SW480 (cell line): ENCODE measurements at regions not wholly inside any gene's neighbourhood (a gene's known extent, or its start where the extent isn't known, plus 50 kb on each side); places are given as distances from the start of the nearest gene placed in this dataset.
"Not testable (repeated sequence)": the region's sequence is repeated elsewhere in the genome, so short reads cannot be mapped to it uniquely, and the experiment has no call there.

Experiments used
- DNase-seq: peaks from one replicate; pipeline ENCODE4 v3.0.0-alpha.2; 2016; ENCODE audit warnings: low spot score

GRCh38 chr4:55696424-55696823 is 60.3 kb upstream of the NMU start:
- not testable (repeated sequence) for DNase-seq

DNA sequence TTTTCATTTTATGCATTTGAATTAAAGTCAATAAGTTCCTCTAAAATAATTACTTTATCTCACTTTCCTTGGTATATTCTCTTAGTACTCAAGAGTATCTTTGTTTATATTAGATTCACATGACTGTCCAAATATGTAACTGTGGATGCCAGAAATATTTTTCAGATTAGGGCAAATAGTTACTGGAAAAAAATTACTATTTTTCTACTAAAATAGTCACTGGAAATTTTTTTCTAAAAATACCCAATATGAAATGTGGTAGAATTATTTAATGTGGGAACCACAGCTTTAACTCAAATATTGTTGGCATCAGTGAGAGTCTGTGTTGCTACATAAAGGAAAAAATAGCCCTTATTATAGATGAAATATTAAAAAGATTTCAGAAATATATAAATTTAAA is 70.4 kb upstream of the NMU start:
- DNase-seq: no peak

DNA sequence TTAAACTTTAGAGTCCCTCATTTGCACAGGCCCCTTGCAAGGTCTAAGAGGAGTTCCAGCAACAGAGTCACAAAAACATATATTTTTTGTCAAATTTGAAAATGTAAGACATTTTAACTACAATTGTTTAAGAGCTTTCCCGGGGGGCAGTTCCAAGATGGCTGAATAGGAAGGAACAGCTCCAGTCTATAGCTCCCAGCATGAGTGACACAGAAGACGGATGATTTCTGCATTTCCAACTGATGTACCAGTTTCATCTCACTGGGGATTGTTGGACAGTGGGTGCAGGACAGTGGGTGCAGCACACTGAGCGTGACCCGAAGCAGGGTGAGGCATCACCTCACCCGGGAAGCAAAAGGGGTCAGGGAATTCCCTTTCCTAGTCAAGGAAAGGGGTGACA is 71.4 kb upstream of the NMU start:
- DNase-seq: no peak

GRCh38 chr4:55707991-55708390 is 71.9 kb upstream of the NMU start:
- not testable (repeated sequence) for DNase-seq

GRCh38 chr4:55712835-55713234 is 76.7 kb upstream of the NMU start:
- DNase-seq: not testable (repeated sequence)

DNA sequence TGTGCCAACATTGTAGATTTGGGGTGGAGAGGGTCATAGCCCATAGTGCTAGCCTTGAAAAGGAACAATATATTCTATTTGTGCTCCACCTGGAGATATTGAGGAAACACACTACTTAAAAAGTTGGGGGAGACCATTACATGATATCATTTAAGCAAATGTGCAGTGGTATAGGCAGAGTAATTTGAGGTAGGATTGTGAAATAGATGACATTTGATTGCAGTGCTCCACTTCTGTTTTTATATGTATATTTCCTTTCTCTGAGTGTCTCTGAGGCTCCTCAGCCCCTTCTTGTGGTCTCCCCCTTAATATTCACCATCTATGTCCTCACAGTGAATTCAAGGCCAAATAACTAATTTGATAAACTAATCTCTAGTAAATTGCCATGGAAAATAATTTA is 85.6 kb upstream of the NMU start:
- DNase-seq: no peak

- no peak for DNase-seq
Measured at GRCh38 chr4:55722132-55722531, 86.0 kb upstream of the NMU start.

DNA sequence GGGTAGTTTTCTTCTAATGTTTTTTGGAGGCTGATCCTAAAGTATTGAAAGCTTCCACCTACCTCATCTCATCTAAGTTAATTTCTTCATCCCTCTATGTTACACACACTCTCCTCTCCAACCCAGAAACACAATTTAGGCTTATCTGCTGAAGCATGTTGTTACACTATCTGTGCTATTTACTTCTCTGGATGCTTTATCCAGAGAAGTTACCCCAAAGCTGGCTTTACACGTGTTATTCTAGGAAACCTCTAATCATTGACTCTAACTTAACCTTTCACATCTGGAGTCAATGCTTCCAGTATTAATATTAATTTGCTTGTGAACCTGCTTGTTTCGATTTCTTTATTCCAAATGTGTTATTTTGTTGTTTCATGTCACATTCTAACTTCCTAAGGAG is 87.3 kb upstream of the NMU start:
- DNase-seq: no peak

DNA sequence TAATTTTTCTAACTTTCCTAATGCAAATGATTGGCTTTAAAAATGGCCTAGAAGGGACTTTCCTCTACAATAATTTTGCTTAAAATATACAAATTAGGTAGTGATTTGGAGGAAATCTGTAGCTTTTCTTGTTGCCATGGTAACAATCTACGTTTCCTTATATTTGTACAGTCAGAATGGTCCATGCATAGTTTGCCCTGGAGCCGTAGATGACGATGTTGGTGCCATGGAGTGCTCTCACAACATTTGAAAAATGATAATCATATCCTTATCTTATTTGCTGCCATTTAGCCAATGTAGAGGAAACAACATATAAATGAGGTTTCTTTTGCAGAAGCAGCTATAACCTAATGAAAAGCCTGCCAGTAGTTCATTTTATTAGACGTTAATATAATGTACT is 89.0 kb upstream of the NMU start:
- DNase-seq: no peak

- no peak for DNase-seq
Measured at GRCh38 chr4:55727746-55728145, 91.6 kb upstream of the NMU start.

DNA sequence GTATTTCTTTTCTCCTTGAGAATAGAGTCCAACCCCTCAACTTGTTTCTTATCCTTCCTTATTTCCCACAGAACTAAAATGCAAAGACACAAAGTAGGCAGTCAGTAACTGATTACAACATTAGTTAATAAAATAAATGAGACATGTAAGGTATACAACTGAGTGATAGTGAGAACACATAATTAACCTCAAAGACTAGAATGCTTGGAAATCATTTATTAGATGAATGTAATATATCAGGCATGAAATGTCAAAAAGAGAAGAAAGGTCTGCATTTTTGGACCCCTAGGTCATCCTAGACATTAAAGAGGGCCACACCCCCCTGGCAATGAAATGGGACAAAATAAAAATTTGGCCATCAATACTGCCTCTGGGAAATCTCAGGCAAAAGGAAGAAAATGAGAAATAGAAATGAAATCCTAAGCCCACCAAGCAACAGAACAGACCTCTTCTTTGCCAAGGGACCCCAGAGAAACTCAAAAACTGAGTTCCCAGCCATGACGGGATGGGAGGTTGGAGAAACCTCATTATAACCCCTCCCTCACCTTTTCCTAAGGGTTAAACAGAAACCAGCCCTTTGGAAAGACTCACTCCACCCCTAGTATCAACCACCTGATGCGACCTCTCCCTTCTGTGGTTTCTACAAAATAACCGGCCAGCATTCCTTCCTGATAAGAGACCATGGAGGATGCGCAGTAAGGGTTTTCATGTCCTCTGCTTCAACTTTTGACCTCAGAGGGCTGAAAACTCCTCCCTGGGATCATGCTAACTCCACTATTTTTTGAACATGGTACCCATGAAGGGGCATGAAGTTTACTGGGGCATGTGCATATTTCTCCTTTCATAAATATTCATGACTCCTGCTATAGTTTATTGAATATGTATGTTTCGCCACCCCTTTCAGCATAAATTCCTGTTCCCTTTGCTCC is 90.0 kb upstream of the EXOC1L start:
- DNase-seq: peak; percentile 90

DNA sequence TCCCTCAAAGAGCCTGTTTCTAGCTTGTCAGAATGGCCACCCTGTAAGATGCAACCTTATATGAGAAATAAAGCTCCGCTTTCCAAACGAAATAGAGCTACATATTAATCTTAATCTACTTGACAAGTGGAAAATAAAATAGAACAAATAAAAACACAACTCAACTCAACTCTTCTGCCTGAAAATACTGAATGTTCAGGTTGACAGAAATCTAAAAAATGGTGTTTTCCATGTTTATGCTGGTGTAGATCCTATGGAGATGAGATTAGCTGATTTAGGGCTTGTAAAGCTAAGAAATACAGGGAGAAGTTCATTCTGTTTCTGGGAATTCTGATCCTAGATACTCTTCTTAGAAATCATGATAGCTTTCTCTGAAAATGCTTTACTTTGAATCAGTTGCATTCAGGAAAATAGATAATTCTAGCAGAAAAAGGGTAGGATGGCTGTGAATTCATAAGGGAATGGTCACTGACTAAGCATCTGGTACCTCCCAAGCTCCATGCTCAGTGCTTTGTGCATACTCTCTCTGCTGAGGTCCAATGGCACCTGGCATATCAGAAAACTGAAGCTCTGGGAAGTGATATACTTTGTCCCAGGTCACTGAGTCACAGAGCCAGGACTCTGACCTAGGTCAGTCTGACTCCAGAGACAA is 89.2 kb upstream of the EXOC1L start:
- no peak for DNase-seq

DNA sequence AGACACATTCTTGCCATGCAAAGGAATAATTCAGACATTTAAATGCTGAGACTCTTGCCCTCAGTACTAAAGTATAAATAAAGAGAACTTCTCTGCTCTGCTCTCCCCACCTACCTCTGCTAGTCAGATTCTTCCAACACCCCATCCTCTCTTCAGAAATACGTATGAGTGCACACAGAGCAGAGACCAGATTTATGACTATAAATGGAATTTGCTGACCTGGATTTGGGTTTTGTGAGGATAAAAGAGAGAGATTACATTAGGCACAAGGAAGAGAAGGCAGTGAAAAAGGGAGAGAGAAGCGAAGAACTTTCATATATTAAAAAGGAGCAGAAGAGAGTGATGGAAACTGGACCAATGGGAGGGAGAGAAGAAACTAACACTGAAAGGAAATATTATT is 87.6 kb upstream of the EXOC1L start:
- no peak for DNase-seq

DNA sequence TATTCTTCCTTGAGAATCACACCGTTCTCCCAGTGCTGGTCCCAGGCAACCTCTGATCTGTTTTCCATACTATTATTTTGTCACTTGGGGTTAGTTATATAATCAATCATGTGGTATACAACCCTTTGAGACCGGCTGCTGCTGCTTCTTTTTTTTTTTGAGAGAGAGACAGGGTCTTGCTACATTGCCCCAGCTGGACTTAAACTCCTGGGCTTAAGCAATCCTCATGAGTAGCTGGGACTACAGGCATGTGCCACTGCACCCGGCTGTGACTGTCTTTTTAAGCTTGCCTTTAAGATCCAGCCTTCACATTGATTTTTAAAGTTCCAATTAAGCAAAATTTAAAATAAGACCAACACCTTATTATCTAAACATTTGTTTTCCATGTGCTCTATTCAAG is 86.7 kb upstream of the EXOC1L start:
- no peak for DNase-seq

- DNase-seq: peak; percentile 87
Measured at GRCh38 chr4:55733932-55734331, 85.7 kb upstream of the EXOC1L start.

- peak; percentile 20 for DNase-seq
Measured at GRCh38 chr4:55736605-55737183, 82.9 kb upstream of the EXOC1L start.

DNA sequence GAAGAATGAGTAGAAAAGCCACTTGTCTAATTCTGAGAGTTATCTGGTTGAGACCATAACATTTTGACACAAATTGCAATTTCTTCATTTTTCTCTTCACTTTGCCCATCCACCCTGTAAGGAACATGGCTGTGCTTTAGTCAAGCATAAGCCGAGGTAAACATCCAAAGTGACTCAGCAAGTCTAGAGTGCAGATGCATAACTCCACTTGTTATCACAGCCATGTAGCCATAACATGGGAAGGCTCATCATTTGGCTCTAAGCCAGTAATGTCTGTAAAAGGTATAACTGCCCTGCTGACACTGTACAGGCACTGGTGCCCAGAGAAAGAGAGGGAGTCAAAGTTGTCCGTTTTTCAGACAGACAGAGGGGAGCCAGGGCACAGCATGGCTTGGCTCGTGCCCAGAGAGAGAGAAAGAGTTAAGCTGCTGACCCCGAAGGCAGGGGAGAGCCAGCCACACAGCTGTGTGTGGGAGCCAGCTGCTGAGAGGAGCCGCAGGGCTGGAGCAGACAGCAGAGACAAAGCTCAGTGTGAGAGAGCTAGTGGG is 76.9 kb upstream of the EXOC1L start:
- no peak for DNase-seq

- peak; percentile 59 for DNase-seq
Measured at GRCh38 chr4:55744369-55744768, 75.2 kb upstream of the EXOC1L start.

DNA sequence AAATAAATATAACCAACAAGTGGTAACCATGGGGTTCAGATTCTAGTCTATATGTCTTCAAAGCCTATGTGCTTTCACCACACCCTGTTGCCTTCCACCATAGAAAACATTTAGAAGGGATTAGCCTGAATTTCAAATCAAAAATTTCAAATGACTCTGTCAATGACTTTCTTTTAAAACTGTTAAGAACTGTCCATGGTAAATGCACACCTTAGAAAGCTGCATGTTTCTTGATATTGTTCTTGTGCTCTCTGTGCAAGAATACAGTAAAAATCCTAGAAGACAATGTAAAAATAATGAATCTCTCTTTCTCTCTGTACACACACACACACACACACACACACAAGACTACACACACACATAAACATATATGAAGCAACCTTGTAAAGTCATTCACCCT is 74.6 kb upstream of the EXOC1L start:
- DNase-seq: no peak

- DNase-seq: no peak
Measured at GRCh38 chr4:55747793-55748192, 71.8 kb upstream of the EXOC1L start.

DNA sequence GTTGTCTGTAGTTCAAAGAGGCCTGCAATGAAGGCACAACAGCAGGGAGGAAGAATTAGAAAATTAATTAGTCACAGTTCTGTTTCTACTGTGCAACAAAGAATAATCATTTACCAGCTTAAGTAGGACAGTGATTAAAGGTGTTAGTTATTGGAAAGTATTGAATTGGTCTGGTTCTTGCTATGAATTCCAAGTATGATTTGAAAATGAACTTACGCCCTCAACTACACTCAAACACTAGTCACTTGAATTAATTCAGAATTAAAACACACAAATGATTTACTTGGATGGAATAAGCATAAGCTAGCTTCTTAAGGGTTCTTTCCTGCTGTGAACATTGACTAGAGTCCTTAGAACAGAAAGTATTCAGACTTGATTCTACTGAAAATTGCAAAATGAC is 69.9 kb upstream of the EXOC1L start:
- DNase-seq: no peak

DNA sequence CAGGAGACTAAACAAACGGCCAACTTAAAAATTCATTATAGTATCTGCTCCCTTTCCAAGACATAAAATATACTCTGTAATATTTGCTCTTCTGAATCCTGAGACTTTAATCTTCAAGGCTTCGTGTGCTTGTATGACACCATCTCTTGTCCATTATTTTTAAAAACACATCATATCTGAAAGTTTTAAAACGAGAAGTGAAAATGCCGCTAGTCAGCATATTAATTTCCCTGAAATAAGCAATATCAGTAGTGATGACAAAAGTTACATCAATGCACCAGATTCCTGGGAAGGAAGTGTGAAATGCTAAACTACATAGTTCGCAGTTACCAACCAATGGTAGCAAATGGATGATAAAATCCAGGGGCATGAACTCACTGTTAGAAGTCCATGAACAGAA is 66.8 kb upstream of the EXOC1L start:
- DNase-seq: no peak

- DNase-seq: no peak
Measured at GRCh38 chr4:55753856-55754255, 65.7 kb upstream of the EXOC1L start.
